CD14-positive monocyte (primary cell): ENCODE measurements at regions not wholly inside any gene's neighbourhood (a gene's known extent, or its start where the extent isn't known, plus 50 kb on each side); places are given as distances from the start of the nearest gene placed in this dataset.

Experiments
- DNase-seq, 3 donors: peaks; one replicate each; pipeline ENCODE4 v3.0.0-alpha.2; 2011 to 2022
- H2AFZ ChIP-seq: 2 replicates; pipeline ENCODE4 v1.6.0; 2012; ENCODE audit warnings: mild to moderate bottlenecking, low read depth, low read length, inconsistent platforms; ENCODE audit not compliant: insufficient read depth, poor library complexity, severe bottlenecking
- H3K27ac ChIP-seq, 2 donors: 1 replicate in 1 of 2; 2 replicates in 1 of 2; pipeline ENCODE4 v1.5.1; 2012 to 2013; ENCODE audit warnings: low read length in 2 of 2, control low read depth in 1 of 2, inconsistent platforms in 1 of 2, low read depth in 1 of 2, mild to moderate bottlenecking in 1 of 2
- H3K27me3 ChIP-seq, 2 donors: one replicate each; pipeline versions ENCODE4 v1.6.0 to v1.6.1; 2011 to 2013; ENCODE audit warnings: low read length in 2 of 2; ENCODE audit not compliant: control insufficient read depth in 2 of 2, insufficient read depth in 2 of 2
- H3K36me3 ChIP-seq, 2 donors: replicated peaks in 1 of 2; 1 replicate in 1 of 2; 2 replicates in 1 of 2; pipeline versions ENCODE4 v1.5.1 to v1.6.1; 2012 to 2013; ENCODE audit warnings: low read length in 2 of 2, control low read depth in 1 of 2, inconsistent platforms in 1 of 2, mild to moderate bottlenecking in 1 of 2; ENCODE audit not compliant: insufficient read depth in 2 of 2, control insufficient read depth in 1 of 2
- H3K4me1 ChIP-seq, 2 donors: 1 replicate in 1 of 2; 2 replicates in 1 of 2; pipeline versions ENCODE4 v1.5.1 to v1.6.1; 2012 to 2013; ENCODE audit warnings: low read length in 2 of 2, control low read depth in 1 of 2, inconsistent platforms in 1 of 2, mild to moderate bottlenecking in 1 of 2, moderate library complexity in 1 of 2; ENCODE audit not compliant: insufficient read depth in 2 of 2, control insufficient read depth in 1 of 2
- H3K4me2 ChIP-seq: replicated peaks from 2 replicates; pipeline ENCODE3; 2012; ENCODE audit warnings: low read length, moderate library complexity, mild to moderate bottlenecking; ENCODE audit not compliant: poor library complexity, severe bottlenecking; ENCODE audit errors: extremely low read depth
- H3K4me3 ChIP-seq, 3 experiments: fragments of 200-600 bp in 1 of 3; sonication (generic) in 1 of 3; replicated peaks in 1 of 3; 1 replicate in 2 of 3; 2 replicates in 1 of 3; pipeline ENCODE4 v1.5.1; 2011 to 2013; ENCODE audit warnings: low read length in 3 of 3, mild to moderate bottlenecking in 3 of 3, control low read depth in 2 of 3, low read depth in 2 of 3, inconsistent platforms in 1 of 3, moderate library complexity in 1 of 3
- H3K79me2 ChIP-seq: 2 replicates; pipeline ENCODE4 v1.6.0; 2012; ENCODE audit warnings: mild to moderate bottlenecking, control low read depth, inconsistent platforms, low read length, moderate library complexity; ENCODE audit not compliant: insufficient read depth
- H3K9ac ChIP-seq: 2 replicates; pipeline ENCODE4 v1.6.0; 2017; ENCODE audit warnings: low read length, mild to moderate bottlenecking; ENCODE audit not compliant: insufficient read depth, poor library complexity, severe bottlenecking
- H3K9me3 ChIP-seq, 2 donors: replicated peaks in 1 of 2; 1 replicate in 1 of 2; 2 replicates in 1 of 2; pipeline versions ENCODE4 v1.5.1 to v1.6.1; 2012 to 2013; ENCODE audit warnings: low read length in 2 of 2, control low read depth in 1 of 2; ENCODE audit not compliant: control insufficient read depth in 1 of 2, insufficient read depth in 1 of 2
- H4K20me1 ChIP-seq: 2 replicates; pipeline ENCODE4 v1.6.0; 2012; ENCODE audit warnings: mild to moderate bottlenecking, low read length, control low read depth, moderate library complexity; ENCODE audit not compliant: insufficient read depth
- H3K27ac Mint-ChIP-seq, 7 donors: one replicate each; pipeline ENCODE4 v1.8.0; 2020; ENCODE audit warnings: mild to moderate bottlenecking in 7 of 7, mixed read lengths in 7 of 7, moderate library complexity in 6 of 7, inconsistent platforms in 2 of 7
- H3K27me3 Mint-ChIP-seq, 3 donors: one replicate each; pipeline ENCODE4 v1.8.0; 2021 to 2022; ENCODE audit warnings: low read depth in 3 of 3, mild to moderate bottlenecking in 3 of 3, mixed read lengths in 3 of 3, moderate library complexity in 3 of 3, inconsistent platforms in 1 of 3
- H3K36me3 Mint-ChIP-seq, 2 donors: one replicate each; pipeline ENCODE4 v1.8.0; 2020; ENCODE audit warnings: mixed read lengths in 2 of 2, inconsistent platforms in 1 of 2, mild to moderate bottlenecking in 1 of 2
- H3K4me1 Mint-ChIP-seq: one replicate; pipeline ENCODE4 v1.8.0; 2020; ENCODE audit warnings: mild to moderate bottlenecking, mixed read lengths
- H3K4me3 Mint-ChIP-seq, 2 donors: one replicate each; pipeline ENCODE4 v1.8.0; 2020; ENCODE audit warnings: mild to moderate bottlenecking in 2 of 2, mixed read lengths in 2 of 2, moderate library complexity in 1 of 2
- H3K9me3 Mint-ChIP-seq, 7 donors: one replicate each; pipeline ENCODE4 v1.8.0; 2020 to 2022; ENCODE audit warnings: mixed read lengths in 7 of 7, mild to moderate bottlenecking in 6 of 7, moderate library complexity in 6 of 7, inconsistent platforms in 2 of 7
- WGBS: methylation state at CpG from one replicate; pipeline ENCODE4 v1.1.5; 2013; ENCODE audit warnings: missing lambda C conversion rate; ENCODE audit not compliant: insufficient coverage; 5-methylcytosine and 5-hydroxymethylcytosine counted together
- intact Hi-C, 2 donors: fragments of 100-400 bp; cut with micrococcal nuclease; formaldehyde crosslinking; loops; one replicate each; pipeline versions ENCODE4 v1.15.0 to v1.15.1; 2023
- TF ChIP-seq, protein P1 (sequence below): fragments of 200-600 bp; IDR thresholded peaks from one replicate; pipeline ENCODE4 v1.8.0; 2022; ENCODE audit warnings: antibody characterized with exemption, mild to moderate bottlenecking

DNA sequence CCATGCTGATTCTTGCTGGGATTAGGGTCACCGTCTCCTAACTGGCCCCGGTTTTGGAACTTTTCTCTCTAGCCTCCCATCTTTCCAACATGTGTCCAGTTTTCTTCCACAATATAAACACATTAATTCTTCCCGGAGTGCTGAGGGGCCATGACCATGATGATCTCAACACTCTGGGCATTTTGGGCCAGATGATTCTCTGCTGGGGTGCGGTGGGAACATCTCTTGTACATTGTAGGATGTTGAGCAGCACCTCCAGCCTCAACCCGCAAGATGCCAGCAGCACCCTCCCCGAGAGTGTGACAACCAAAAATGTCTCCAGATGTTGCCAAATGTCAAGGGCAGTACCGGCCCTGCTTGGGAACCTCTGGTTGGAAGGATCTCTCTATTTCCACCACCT lies 164.8 kb downstream of the TFAP2C start:
- Histone ChIP-seq H3K9me3 (peaks cover 3 to 4% of the 10 kb centered on the region in 2 donors), H3K27ac (no peak overlapping the region), H4K20me1 (no peaks in the 10 kb centered on the region), H3K9ac (no peak overlapping the region), H3K79me2 (no peaks in the 10 kb centered on the region), H3K4me2 (no peak overlapping the region), H3K4me3 (no peak overlapping the region), H3K36me3 (no peaks in the 10 kb centered on the region), H3K4me1 (no peaks in the 10 kb centered on the region), H2AFZ (no peak overlapping the region), H3K27me3 (peaks cover 0 to 2% of the 10 kb centered on the region in 2 donors)
- TF ChIP-seq, protein P1, sequence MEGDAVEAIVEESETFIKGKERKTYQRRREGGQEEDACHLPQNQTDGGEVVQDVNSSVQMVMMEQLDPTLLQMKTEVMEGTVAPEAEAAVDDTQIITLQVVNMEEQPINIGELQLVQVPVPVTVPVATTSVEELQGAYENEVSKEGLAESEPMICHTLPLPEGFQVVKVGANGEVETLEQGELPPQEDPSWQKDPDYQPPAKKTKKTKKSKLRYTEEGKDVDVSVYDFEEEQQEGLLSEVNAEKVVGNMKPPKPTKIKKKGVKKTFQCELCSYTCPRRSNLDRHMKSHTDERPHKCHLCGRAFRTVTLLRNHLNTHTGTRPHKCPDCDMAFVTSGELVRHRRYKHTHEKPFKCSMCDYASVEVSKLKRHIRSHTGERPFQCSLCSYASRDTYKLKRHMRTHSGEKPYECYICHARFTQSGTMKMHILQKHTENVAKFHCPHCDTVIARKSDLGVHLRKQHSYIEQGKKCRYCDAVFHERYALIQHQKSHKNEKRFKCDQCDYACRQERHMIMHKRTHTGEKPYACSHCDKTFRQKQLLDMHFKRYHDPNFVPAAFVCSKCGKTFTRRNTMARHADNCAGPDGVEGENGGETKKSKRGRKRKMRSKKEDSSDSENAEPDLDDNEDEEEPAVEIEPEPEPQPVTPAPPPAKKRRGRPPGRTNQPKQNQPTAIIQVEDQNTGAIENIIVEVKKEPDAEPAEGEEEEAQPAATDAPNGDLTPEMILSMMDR, result no peak
- Mint-ChIP-seq H3K9me3 (peaks cover 0 to 12% (median 2%) of the 10 kb centered on the region in 7 donors), H3K27ac (no peak overlapping the region), H3K36me3 (no peaks in the 10 kb centered on the region), H3K4me3 (no peak overlapping the region), H3K4me1 (no peaks in the 10 kb centered on the region), H3K27me3 (peaks cover 6 to 13% (median 7%) of the 10 kb centered on the region in 3 donors)
- intact Hi-C loops, result no loop called here
- WGBS, result 90% methylated on average over 6 of the region's 7 CpGs
- no peak for DNase-seq

DNA sequence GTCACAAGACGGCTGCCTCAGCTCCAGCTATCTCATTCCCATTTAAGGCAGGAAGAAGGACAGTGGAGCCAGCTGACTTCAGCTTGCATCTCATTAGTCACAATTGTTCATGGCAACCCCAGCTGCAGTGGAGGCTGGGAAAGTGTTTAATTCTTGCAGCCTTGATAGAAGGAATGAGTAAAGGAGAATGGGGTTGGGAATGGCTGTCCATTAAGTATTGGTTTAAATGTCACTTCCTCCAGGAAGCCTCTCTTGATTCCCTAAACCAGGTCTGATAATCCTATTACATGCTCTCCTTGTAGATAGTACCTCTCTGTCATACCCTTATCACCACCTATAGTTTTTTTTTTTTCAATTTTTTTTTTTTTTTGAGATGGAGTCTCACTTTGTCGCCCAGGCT lies 166.4 kb downstream of the TFAP2C start:
- no peak overlapping the region for H3K27ac ChIP-seq
- no peak overlapping the region for H3K9ac ChIP-seq
- Mint-ChIP-seq H3K4me1 (no peaks in the 10 kb centered on the region), H3K36me3 (no peaks in the 10 kb centered on the region), H3K4me3 (no peak overlapping the region), H3K9me3 (peaks cover 0 to 16% (median 2%) of the 10 kb centered on the region in 7 donors), H3K27ac (no peak overlapping the region), H3K27me3 (peaks cover 7 to 16% (median 10%) of the 10 kb centered on the region in 3 donors)
- no peaks in the 10 kb centered on the region for H4K20me1 ChIP-seq
- H3K4me2 ChIP-seq, result no peak overlapping the region
- no peaks in the 10 kb centered on the region for H3K79me2 ChIP-seq
- peaks cover 3 to 4% of the 10 kb centered on the region in 2 donors for H3K9me3 ChIP-seq
- H3K4me3 ChIP-seq, result no peak overlapping the region
- TF ChIP-seq, protein P1, result no peak
- intact Hi-C loops, result no loop called here
- no peaks in the 10 kb centered on the region for H3K4me1 ChIP-seq
- no peak for DNase-seq
- H3K27me3 ChIP-seq, result peaks cover 0 to 2% of the 10 kb centered on the region in 2 donors
- no peak overlapping the region for H2AFZ ChIP-seq
- H3K36me3 ChIP-seq, result no peaks in the 10 kb centered on the region
- WGBS, result no CpG with 5 or more reads among the region's 2 CpGs
